ENCODE measurements at regions not wholly inside any gene's neighbourhood (a gene's known extent, or its start where the extent isn't known, plus 50 kb on each side); places are given as distances from the start of the nearest gene placed in this dataset.

DNA sequence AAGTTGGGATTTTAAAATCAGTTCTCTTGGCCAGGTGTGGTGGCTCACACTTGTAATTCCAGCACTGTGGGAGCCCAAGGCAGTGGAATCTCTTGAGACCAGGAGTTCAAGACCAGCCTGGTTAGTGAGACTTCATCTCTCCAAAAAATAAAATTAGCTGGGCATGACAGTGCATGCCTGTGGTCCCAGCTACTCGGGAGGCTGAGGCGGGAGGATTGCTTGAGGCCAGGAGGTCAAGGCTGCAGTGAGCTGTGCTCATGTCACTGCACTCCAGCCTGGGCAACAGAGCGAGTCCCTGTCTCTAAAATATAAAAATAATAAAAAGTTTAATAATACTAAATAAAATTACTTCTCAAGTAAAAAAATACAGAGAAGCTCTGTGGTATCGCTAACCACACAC lies 77.5 kb downstream of the FOXA2 start:
- intact Hi-C loops (cut with micrococcal nuclease), result no loop called here

GRCh38 chr20:22504829-22505377 lies 79.5 kb downstream of the FOXA2 start:
- intact Hi-C loops (cut with micrococcal nuclease), result no loop called here

- intact Hi-C loops (cut with micrococcal nuclease), result no loop called here
Measured at GRCh38 chr20:22503577-22503976, 80.8 kb downstream of the FOXA2 start.

DNA sequence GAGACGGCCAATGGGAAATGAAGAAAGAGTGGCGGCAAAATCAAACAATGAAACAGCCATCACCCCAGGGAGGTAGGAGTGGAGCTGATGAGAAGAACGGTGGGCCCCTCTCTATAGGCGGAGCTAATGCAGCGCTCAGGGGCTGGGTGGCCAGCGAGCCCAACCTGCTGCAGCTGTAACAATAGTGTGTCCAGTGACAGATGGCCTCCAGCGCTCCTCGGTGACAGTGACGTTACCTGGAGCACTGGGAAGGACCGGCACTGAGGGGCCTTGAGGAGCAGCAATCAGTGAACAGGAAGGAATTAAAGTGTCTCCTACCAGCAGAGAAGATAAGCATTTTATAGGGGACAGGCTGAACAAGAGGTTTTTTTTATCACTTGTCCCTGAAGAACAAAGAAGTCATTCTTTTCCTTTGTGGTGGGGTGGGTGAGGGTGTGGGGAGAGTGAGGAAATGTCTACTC lies 81.6 kb downstream of the FOXA2 start:
- intact Hi-C loops (cut with micrococcal nuclease), result no loop called here

- intact Hi-C loops (cut with micrococcal nuclease), result no loop called here
Measured at GRCh38 chr20:22501566-22502344, 82.6 kb downstream of the FOXA2 start.

DNA sequence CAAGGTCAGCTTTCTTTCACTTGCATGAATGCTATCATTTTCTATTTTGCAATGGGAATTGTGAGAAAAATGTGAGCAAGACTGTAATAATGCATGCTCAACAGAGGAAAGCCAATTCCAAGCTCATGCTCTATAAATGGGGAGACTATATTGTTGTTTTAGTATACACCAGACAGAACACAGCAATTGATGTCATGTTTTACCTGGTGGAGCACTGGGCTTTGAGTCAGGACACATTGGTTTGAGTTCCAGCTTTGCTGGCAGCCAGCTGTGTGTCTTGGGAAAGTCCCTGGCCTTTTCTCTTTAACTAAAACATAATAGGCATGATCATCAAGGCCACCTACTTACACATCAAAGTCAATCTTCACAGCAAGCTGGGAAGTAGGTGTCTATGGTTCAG lies 83.3 kb downstream of the FOXA2 start:
- intact Hi-C loops (cut with micrococcal nuclease), result no loop called here

DNA sequence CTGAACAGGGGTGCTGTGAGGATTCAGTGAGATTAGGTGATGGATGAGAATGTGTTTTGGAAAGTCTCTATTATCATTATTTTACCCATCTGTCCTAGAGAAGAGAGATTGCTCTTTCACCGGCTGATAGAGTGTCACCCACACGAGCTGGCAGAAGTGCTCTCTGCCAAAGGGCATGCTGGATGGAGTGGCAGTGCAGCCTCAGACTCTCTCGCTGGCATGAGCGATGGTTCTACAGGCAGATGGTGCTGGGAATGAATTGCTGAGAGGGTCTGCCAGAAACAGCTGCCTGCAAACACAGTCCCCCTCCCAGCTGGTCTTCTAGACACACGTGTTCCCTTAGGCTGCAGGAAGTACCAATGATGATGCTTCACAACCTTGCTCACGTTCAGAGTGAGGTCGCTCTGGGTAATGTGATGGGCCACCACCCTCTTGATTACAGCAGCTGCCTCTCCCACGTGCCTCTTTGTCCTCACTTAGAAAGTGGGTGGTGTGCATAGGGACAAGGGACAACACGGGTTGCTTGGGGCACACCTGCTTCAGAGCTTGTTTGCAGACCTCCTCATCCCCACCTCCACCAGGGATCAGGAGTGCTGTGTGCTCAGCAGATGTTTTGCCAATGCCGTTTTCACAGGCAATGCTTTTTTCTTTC lies 84.7 kb downstream of the FOXA2 start:
- intact Hi-C loops (cut with micrococcal nuclease), result no loop called here

- intact Hi-C loops (cut with micrococcal nuclease), result no loop called here
Measured at GRCh38 chr20:22496817-22497216, 87.6 kb downstream of the FOXA2 start.

DNA sequence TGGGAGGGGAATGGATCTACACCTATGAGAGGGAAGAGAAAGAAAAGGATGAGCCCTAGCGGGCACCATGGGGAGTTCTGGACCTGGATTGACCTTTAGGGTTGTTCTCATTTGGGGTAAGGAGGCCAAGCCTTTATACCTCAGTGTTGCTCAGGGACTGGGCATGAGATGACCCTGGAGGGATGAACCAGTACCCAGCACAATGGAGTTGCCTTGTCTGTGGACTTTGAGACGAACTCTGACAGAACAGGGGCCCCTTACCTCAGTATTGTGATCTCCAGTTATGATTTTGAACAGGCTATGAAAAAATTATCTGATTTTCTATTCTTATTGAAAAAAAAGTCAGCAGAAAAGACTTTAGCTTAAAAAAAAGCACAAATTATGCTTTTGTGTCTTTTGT lies 88.6 kb downstream of the FOXA2 start:
- intact Hi-C loops (cut with micrococcal nuclease), result no loop called here

- intact Hi-C loops (cut with micrococcal nuclease), result no loop called here
Measured at GRCh38 chr20:22495172-22495571, 89.2 kb downstream of the FOXA2 start.

DNA sequence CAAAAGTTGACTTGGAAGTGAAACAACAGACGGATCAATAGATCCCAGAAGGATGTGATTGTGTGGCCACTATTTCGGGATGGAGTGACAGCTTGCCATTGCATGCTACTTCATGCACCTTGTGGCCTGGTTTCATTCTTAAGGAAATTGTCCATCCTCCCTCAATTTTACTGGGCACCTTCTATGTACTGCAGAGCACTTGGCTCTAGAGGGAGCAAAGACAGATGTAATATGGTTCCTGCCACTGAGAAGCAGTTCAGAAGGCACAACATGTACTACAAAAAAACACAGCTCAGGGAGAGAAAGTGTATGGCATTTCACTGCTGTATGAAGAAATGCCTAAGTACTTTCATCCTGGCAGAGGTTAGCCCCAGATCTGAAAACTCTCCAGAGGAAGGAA lies 91.9 kb downstream of the FOXA2 start:
- intact Hi-C loops (cut with micrococcal nuclease), result no loop called here

GRCh38 chr20:22491194-22491505 lies 93.2 kb downstream of the FOXA2 start:
- intact Hi-C loops (cut with micrococcal nuclease), result no loop called here

GRCh38 chr20:22490287-22491193 lies 93.8 kb downstream of the FOXA2 start:
- intact Hi-C loops (cut with micrococcal nuclease), result no loop called here

DNA sequence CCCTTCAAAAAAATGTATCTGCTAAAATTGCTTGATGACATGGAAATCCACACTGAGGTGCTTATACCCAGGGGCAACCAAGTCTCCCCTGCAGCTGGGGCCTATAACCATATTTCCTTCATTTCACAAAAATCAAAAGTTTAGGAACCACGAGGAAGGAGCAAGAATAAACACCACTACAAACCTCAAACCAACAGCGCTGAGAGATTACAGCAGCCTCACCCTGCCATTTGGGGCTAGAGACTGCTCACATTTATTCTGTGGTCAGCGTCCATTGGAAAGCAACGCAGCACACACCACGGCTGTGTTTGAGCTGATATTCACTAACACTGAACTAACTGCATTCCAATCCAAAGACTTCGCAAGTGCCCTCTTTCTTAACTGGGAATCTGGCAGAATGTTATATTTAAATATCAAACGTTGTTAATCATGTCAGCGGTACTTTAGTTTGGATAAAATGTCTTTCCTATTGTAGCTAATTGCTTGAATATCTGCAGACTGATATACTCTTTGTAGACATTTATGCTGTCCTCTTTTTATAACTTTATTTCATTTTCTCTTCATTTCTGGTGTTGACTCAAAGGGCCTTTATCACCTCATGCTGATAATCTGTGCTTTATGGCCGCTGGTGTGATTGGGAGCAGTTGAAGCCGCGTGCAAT lies 94.6 kb downstream of the FOXA2 start:
- intact Hi-C loops (cut with micrococcal nuclease), result no loop called here

- intact Hi-C loops (cut with micrococcal nuclease), result no loop called here
Measured at GRCh38 chr20:22480336-22480735, 104.0 kb downstream of the FOXA2 start.

DNA sequence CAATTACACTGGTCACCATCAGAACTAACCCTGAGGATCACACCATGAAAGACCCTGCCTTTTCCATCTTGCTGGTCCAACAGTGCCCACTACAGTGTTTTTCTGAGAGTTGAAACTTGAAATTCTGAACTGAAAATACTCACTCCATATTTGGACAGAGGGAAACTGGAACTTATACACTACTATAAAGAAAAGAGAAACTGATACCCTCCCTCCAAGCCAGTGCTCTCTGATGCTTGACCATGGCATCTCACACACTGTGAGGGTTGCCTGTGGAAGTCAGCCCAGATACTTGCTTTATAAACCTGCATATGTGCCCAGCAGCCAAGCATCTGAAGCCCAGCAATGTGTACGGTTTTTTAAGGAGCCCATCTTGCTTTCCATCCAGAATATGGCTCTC lies 108.7 kb downstream of the FOXA2 start:
- intact Hi-C loops (cut with micrococcal nuclease), result no loop called here

GRCh38 chr20:22474224-22474623 lies 110.1 kb downstream of the FOXA2 start:
- intact Hi-C loops (cut with micrococcal nuclease), result no loop called here

DNA sequence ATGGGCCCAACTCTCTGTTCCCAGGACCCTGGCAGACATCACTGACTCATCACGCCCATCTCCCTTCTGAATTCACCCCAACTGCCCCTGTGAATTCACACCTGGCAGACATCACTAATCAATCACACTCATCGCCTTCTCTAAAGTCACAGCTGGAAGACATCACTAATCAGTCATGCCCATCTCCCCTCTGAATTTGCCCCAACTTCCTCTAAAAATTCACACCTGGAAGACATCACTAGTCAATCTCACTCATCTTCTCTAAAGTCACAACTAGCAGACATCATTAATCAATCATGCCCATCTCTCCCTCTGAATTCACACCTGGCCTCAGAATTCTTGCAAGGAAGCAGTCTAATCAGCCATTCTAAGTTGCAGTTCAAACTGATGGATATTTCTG lies 111.1 kb downstream of the FOXA2 start:
- intact Hi-C loops (cut with micrococcal nuclease), result no loop called here

GRCh38 chr20:22472447-22473100 lies 111.8 kb downstream of the FOXA2 start:
- intact Hi-C loops (cut with micrococcal nuclease), result no loop called here

- intact Hi-C loops (cut with micrococcal nuclease), result no loop called here
Measured at GRCh38 chr20:22471156-22471836, 113.1 kb downstream of the FOXA2 start.
